GM23338 (cell line): ENCODE measurements at regions not wholly inside any gene's neighbourhood (a gene's known extent, or its start where the extent isn't known, plus 50 kb on each side); places are given as distances from the start of the nearest gene placed in this dataset.

ENCODE experiments used
- ATAC-seq: fragments of 200-7000 bp; cut with Tn5 transposase; 3 replicates; pipeline ENCODE4 v1.9.1; 2020
- DNase-seq: peaks from one replicate; pipeline ENCODE4 v3.0.0-alpha.2; 2015; ENCODE audit warnings: low spot score
- H2AFZ ChIP-seq: fragments of 200-600 bp; sonication (generic); 2 replicates; pipeline ENCODE4 v1.8.0; 2016; ENCODE audit warnings: antibody characterized with exemption, mild to moderate bottlenecking, moderate library complexity
- H3F3A ChIP-seq: fragments of 200-600 bp; sonication (generic); replicated peaks from 2 replicates; pipeline ENCODE4 v1.8.0; 2017; ENCODE audit warnings: antibody characterized with exemption, mixed run types, low read depth
- H3K27ac ChIP-seq: fragments of 200-600 bp; sonication (generic); 2 replicates; pipeline ENCODE4 v1.6.1; 2016; ENCODE audit warnings: low read depth
- H3K27me3 ChIP-seq: fragments of 200-600 bp; sonication (generic); 2 replicates; pipeline ENCODE4 v1.8.0; 2016; ENCODE audit warnings: mild to moderate bottlenecking, mixed run types, moderate library complexity; ENCODE audit not compliant: insufficient read depth
- H3K36me3 ChIP-seq: fragments of 200-600 bp; sonication (generic); 2 replicates; pipeline ENCODE4 v1.8.0; 2016; ENCODE audit warnings: mild to moderate bottlenecking; ENCODE audit not compliant: insufficient read depth
- H3K4me1 ChIP-seq: fragments of 200-600 bp; sonication (generic); 2 replicates; pipeline ENCODE4 v1.8.0; 2016; ENCODE audit warnings: mild to moderate bottlenecking, moderate library complexity; ENCODE audit not compliant: insufficient read depth
- H3K4me2 ChIP-seq: fragments of 200-600 bp; sonication (generic); 2 replicates; pipeline ENCODE4 v1.7.1; 2017; ENCODE audit warnings: mixed run types
- H3K4me3 ChIP-seq: fragments of 200-600 bp; sonication (generic); 2 replicates; pipeline ENCODE4 v1.6.1; 2016; ENCODE audit warnings: mixed run types
- H3K79me2 ChIP-seq: fragments of 200-600 bp; sonication (generic); replicated peaks from 2 replicates; pipeline ENCODE4 v1.8.0; 2017; ENCODE audit warnings: mild to moderate bottlenecking; ENCODE audit not compliant: insufficient read depth
- H3K9me2 ChIP-seq: fragments of 200-600 bp; sonication (generic); 2 replicates; pipeline ENCODE4 v1.8.0; 2017; ENCODE audit not compliant: insufficient read depth
- H4K20me1 ChIP-seq: fragments of 200-600 bp; sonication (generic); replicated peaks from 2 replicates; pipeline ENCODE4 v1.8.0; 2017; ENCODE audit warnings: mild to moderate bottlenecking; ENCODE audit not compliant: insufficient read depth
- H3K27ac Mint-ChIP-seq: 2 replicates; pipeline ENCODE4 v1.8.0; 2020; ENCODE audit warnings: inconsistent platforms, mild to moderate bottlenecking, moderate library complexity, mixed read lengths
- H3K27me3 Mint-ChIP-seq: 3 replicates; pipeline ENCODE4 v1.8.0; 2022; ENCODE audit warnings: low read depth, mild to moderate bottlenecking, moderate library complexity, mixed read lengths, inconsistent platforms; ENCODE audit not compliant: insufficient read depth, poor library complexity
- H3K36me3 Mint-ChIP-seq: 3 replicates; pipeline ENCODE4 v1.8.0; 2021; ENCODE audit warnings: low read depth, mild to moderate bottlenecking, inconsistent platforms, moderate library complexity, mixed read lengths
- H3K4me1 Mint-ChIP-seq: 3 replicates; pipeline ENCODE4 v1.8.0; 2020; ENCODE audit warnings: mild to moderate bottlenecking, inconsistent platforms, mixed read lengths
- H3K4me3 Mint-ChIP-seq: 3 replicates; pipeline ENCODE4 v1.8.0; 2021; ENCODE audit warnings: moderate library complexity, mild to moderate bottlenecking, inconsistent platforms, mixed read lengths
- H3K9me3 Mint-ChIP-seq: 3 replicates; pipeline ENCODE4 v1.8.0; 2020; ENCODE audit warnings: moderate library complexity, mild to moderate bottlenecking, inconsistent platforms, mixed read lengths
- CREB1 ChIP-seq: fragments of 250-450 bp; sonication (Bioruptor Pico); IDR thresholded peaks from 2 replicates; pipeline ENCODE4 v1.5.0; 2020; ENCODE audit warnings: low read depth, mild to moderate bottlenecking, moderate library complexity
- CTCF ChIP-seq, 2 experiments: fragments of 200-600 bp in 1 of 2; sonication (generic) in 1 of 2; conservative IDR thresholded peaks; 2 replicates each; pipeline versions ENCODE4 v1.5.1 to v1.6.1; 2016 to 2017; ENCODE audit warnings: antibody characterized with exemption in 2 of 2, low read depth in 2 of 2, mild to moderate bottlenecking in 2 of 2, moderate library complexity in 1 of 2
- ETS1 ChIP-seq: IDR thresholded peaks from 2 replicates; pipeline ENCODE4 v1.6.1; 2016; ENCODE audit warnings: antibody characterized with exemption
- EZH2 ChIP-seq: fragments of 200-600 bp; sonication (generic); IDR thresholded peaks from one replicate; pipeline ENCODE4 v1.8.0; 2017; ENCODE audit warnings: antibody characterized with exemption, mild to moderate bottlenecking, low read depth; ENCODE audit not compliant: unreplicated experiment
- EZH2phosphoT487 ChIP-seq: fragments of 200-600 bp; sonication (generic); IDR thresholded peaks from one replicate; pipeline ENCODE4 v1.8.1; 2018; ENCODE audit warnings: antibody characterized with exemption; ENCODE audit not compliant: unreplicated experiment
- JUNB ChIP-seq: IDR thresholded peaks from one replicate; pipeline ENCODE4 v1.6.1; 2016; ENCODE audit warnings: antibody characterized with exemption; ENCODE audit not compliant: unreplicated experiment
- NANOG ChIP-seq: IDR thresholded peaks from 2 replicates; pipeline ENCODE4 v1.6.1; 2016; ENCODE audit warnings: antibody characterized with exemption, borderline replicate concordance
- REST ChIP-seq: IDR thresholded peaks from one replicate; pipeline ENCODE4 v1.6.1; 2018; ENCODE audit warnings: antibody characterized with exemption; ENCODE audit not compliant: unreplicated experiment
- STAT1 ChIP-seq: IDR thresholded peaks from one replicate; pipeline ENCODE4 v1.6.1; 2016; ENCODE audit warnings: antibody characterized with exemption; ENCODE audit not compliant: unreplicated experiment
- ZNF331 ChIP-seq: fragments of 250-450 bp; sonication (Bioruptor Pico); IDR thresholded peaks from 2 replicates; pipeline ENCODE4 v1.5.0; 2020; ENCODE audit warnings: low read depth, mild to moderate bottlenecking, moderate library complexity

GRCh38 chr2:128782411-128783192 lies 463.9 kb upstream of the HS6ST1 start:
- Histone ChIP-seq H3K4me1 (peaks cover 7% of the 10 kb centered on the region; the same call in 1 of the 2 replicates), H3K4me3 (no peak overlapping the region), H3K9me2 (no peaks in the 10 kb centered on the region), H2AFZ (no peak overlapping the region), H3K79me2 (no peaks in the 10 kb centered on the region), H3K27ac (no peak overlapping the region), H3K36me3 (no peaks in the 10 kb centered on the region), H3K4me2 (no peak overlapping the region), H3F3A (no peaks in the 10 kb centered on the region), H3K27me3 (no peaks in the 10 kb centered on the region), H4K20me1 (no peaks in the 10 kb centered on the region)
- Mint-ChIP-seq H3K27me3 (peaks cover 2% of the 10 kb centered on the region), H3K27ac (no peak overlapping the region), H3K9me3 (no peaks in the 10 kb centered on the region), H3K36me3 (no peaks in the 10 kb centered on the region), H3K4me3 (no peak overlapping the region), H3K4me1 (peaks cover 14% of the 10 kb centered on the region)
- DNase-seq (no peak), ATAC-seq (no peak)
- TF ChIP-seq EZH2phosphoT487 (no peak), ZNF331 (CRISPR knock-in tag) (no peak), CTCF (conservative IDR thresholded peaks at IDR 0.05; ENCODE audit: low read depth in 2 of 2) (no peak), NANOG (no peak), EZH2 (no peak), ETS1 (no peak), JUNB (no peak), STAT1 (no peak)

- H2AFZ ChIP-seq, result no peak overlapping the region
- Mint-ChIP-seq H3K27ac (no peak overlapping the region), H3K4me3 (no peak overlapping the region), H3K4me1 (peaks cover 14% of the 10 kb centered on the region), H3K9me3 (peaks cover 1% of the 10 kb centered on the region; the same call in 1 of the 3 replicates), H3K27me3 (peaks cover 2% of the 10 kb centered on the region), H3K36me3 (no peaks in the 10 kb centered on the region)
- H3K36me3 ChIP-seq, result no peaks in the 10 kb centered on the region
- no peak overlapping the region for H3K27ac ChIP-seq
- H3K79me2 ChIP-seq, result no peaks in the 10 kb centered on the region
- H3K27me3 ChIP-seq, result no peaks in the 10 kb centered on the region
- no peaks in the 10 kb centered on the region for H4K20me1 ChIP-seq
- peaks cover 7% of the 10 kb centered on the region; the same call in 1 of the 2 replicates for H3K4me1 ChIP-seq
- DNase-seq, result no peak
- no peak for ATAC-seq
- H3K9me2 ChIP-seq, result no peaks in the 10 kb centered on the region
- H3K4me3 ChIP-seq, result no peak overlapping the region
- no peak overlapping the region for H3K4me2 ChIP-seq
- H3F3A ChIP-seq, result no peaks in the 10 kb centered on the region
- TF ChIP-seq REST (no peak), STAT1 (no peak), CREB1 (CRISPR knock-in tag) (no peak), ZNF331 (CRISPR knock-in tag) (no peak), EZH2 (no peak), NANOG (no peak), EZH2phosphoT487 (no peak), CTCF (conservative IDR thresholded peaks at IDR 0.05; ENCODE audit: low read depth in 2 of 2) (no peak), JUNB (no peak), ETS1 (no peak)
These were observed 464.6 kb upstream of the HS6ST1 start for GRCh38 chr2:128783193-128783671.
